IPS-20b (cell line): ENCODE measurements at regions not wholly inside any gene's neighbourhood (a gene's known extent, or its start where the extent isn't known, plus 50 kb on each side); places are given as distances from the start of the nearest gene placed in this dataset.
"Not testable (repeated sequence)": the region's sequence is repeated elsewhere in the genome, so short reads cannot be mapped to it uniquely, and the experiment has no call there.

ENCODE experiments used
- H3K27ac ChIP-seq: one replicate; pipeline ENCODE4 v1.5.1; 2013; ENCODE audit warnings: low read length
- H3K27me3 ChIP-seq: 2 replicates; pipeline ENCODE4 v1.6.1; 2013; ENCODE audit warnings: mild to moderate bottlenecking, low read length, inconsistent platforms; ENCODE audit not compliant: insufficient read depth
- H3K36me3 ChIP-seq: 2 replicates; pipeline ENCODE4 v1.6.1; 2013; ENCODE audit warnings: low read depth, mild to moderate bottlenecking, inconsistent platforms, low read length, moderate library complexity; ENCODE audit not compliant: insufficient read depth
- H3K4me1 ChIP-seq: 2 replicates; pipeline ENCODE4 v1.6.1; 2013; ENCODE audit warnings: mild to moderate bottlenecking, control low read depth, inconsistent platforms, low read length, moderate library complexity; ENCODE audit not compliant: insufficient read depth
- H3K4me3 ChIP-seq: 2 replicates; pipeline ENCODE4 v1.5.1; 2013; ENCODE audit warnings: mild to moderate bottlenecking, low read length, inconsistent platforms
- H3K9ac ChIP-seq: 2 replicates; pipeline ENCODE4 v1.6.1; 2013; ENCODE audit warnings: low read depth, mild to moderate bottlenecking, inconsistent platforms, low read length, moderate library complexity
- H3K9me3 ChIP-seq: 2 replicates; pipeline ENCODE4 v1.6.1; 2013; ENCODE audit warnings: mild to moderate bottlenecking, low read depth, low read length, inconsistent platforms; ENCODE audit not compliant: insufficient read depth

GRCh38 chr18:39149211-39149806 is 1583.7 kb upstream of the CELF4 start:
- Histone ChIP-seq H3K27me3 (no peaks in the 10 kb centered on the region), H3K36me3 (no peaks in the 10 kb centered on the region; the same call in 1 of the 2 replicates), H3K4me3 (no peak overlapping the region), H3K9ac (no peak overlapping the region), H3K9me3 (peaks cover 70% of the 10 kb centered on the region), H3K27ac (no peak overlapping the region), H3K4me1 (no peaks in the 10 kb centered on the region)

DNA sequence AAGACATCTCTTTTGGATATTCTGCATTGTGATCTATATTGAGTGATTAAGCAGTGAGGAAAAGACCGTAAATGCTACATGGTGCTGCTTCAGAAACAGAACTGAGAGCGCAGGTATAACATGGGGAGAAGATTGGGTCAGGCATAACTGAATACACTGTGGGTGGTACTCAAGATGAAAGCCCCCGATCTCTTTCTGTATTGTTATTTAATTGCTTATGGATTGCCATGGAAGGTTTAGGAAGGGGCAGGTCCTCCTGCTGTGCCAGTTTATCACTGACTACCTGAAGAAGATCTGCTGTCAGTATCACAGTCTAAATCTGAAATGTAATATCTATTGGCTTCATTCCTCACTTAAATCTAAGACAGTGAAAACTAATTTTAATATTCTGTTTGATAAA is 1568.7 kb upstream of the CELF4 start:
- no peaks in the 10 kb centered on the region for H3K27me3 ChIP-seq
- no peak overlapping the region for H3K9ac ChIP-seq
- no peak overlapping the region for H3K4me3 ChIP-seq
- H3K27ac ChIP-seq = no peak overlapping the region
- H3K4me1 ChIP-seq = peaks cover 4% of the 10 kb centered on the region; the same call in 1 of the 2 replicates
- no peaks in the 10 kb centered on the region for H3K36me3 ChIP-seq
- no peaks in the 10 kb centered on the region for H3K9me3 ChIP-seq

DNA sequence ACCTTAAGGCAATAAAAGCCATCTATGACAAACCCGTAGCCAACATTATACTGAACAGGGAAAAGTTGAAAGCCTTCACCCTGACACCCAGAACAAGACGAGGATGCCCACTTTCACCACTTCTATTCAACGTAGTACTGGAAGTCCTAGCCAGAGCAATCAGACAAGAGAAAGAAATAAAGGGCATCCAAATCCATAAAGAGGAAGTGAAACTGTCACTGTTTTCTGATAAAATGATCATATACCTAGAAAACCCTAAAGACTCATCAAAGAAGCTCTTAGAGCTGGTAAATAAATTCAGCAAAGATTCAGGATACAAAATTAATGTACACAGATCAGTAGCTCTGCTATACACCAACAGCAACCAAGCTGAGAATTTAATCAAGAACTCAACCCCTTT is 1561.9 kb upstream of the CELF4 start:
- not testable (repeated sequence) for H3K4me3 ChIP-seq, H3K9ac ChIP-seq, H3K4me1 ChIP-seq, H3K36me3 ChIP-seq, H3K9me3 ChIP-seq, H3K27me3 ChIP-seq, H3K27ac ChIP-seq

DNA sequence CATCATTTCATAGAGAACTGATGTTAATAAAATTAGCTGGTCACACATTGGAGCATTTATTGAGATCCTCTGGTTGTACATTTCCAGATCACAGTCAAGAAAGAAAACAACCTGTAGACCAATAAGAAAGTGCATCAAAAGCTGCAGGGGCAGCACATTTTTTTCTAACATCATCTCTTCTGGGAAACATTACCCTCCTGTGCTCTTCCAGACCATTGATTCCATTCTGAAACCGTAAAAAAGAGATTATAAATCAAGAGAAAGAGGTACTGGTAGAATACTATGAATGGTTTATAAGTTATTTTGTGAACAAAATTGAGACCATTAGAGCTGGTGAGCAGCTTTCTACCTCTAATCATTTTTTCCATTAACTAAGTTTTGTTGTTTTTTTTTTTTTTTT is 1548.2 kb upstream of the CELF4 start:
- Histone ChIP-seq H3K9me3 (no peaks in the 10 kb centered on the region), H3K9ac (no peak overlapping the region), H3K4me1 (no peaks in the 10 kb centered on the region), H3K27ac (no peak overlapping the region), H3K27me3 (no peaks in the 10 kb centered on the region), H3K36me3 (no peaks in the 10 kb centered on the region), H3K4me3 (no peak overlapping the region)

GRCh38 chr18:39105104-39105503 is 1539.5 kb upstream of the CELF4 start:
- H3K36me3 ChIP-seq = no peaks in the 10 kb centered on the region
- H3K27ac ChIP-seq = no peak overlapping the region
- H3K9me3 ChIP-seq = no peaks in the 10 kb centered on the region
- H3K9ac ChIP-seq = no peak overlapping the region
- no peaks in the 10 kb centered on the region for H3K4me1 ChIP-seq
- H3K4me3 ChIP-seq = no peak overlapping the region
- no peaks in the 10 kb centered on the region for H3K27me3 ChIP-seq

DNA sequence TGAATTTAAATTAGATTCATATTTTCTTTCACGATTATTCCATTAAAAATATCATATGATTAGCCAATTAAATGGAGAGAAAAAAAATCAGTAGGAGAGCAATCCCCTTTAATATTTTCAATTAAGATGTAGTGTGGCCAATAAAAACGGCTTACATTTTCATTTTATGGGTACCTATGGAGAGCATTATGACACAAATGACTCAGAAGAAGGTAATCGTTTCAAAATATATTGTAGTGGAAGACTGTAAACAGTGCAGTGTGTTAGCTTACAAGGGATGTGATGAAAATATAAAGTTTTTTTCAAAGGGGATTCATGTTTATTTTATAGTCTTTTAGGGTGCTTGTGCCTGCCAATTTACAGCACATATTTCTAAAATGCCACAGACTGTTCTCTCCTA is 1507.4 kb upstream of the CELF4 start:
- no peak overlapping the region for H3K4me3 ChIP-seq
- H3K27ac ChIP-seq = no peak overlapping the region
- no peaks in the 10 kb centered on the region for H3K27me3 ChIP-seq
- H3K4me1 ChIP-seq = no peaks in the 10 kb centered on the region
- H3K9me3 ChIP-seq = no peaks in the 10 kb centered on the region
- H3K9ac ChIP-seq = no peak overlapping the region
- H3K36me3 ChIP-seq = no peaks in the 10 kb centered on the region

DNA sequence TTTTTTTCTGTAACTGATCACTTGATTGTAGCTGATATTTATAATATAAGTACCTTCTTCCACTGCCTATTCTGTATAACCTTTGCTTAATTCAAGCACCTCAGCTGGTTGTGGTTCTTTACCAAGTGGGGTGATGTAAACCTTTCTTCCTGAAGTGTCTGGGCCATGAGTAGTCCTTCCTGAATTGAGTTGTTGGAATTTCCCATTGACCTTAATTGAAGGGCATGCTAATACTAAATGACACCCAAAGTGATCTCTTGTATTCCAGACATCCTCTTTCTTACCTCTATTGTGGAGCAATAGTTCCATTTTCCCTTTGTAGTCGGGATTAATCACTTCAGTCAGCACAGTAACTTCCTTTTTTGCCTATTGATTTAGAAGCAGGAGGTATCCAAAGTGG is 1496.8 kb upstream of the CELF4 start:
- H3K4me3 ChIP-seq = no peak overlapping the region
- no peak overlapping the region for H3K9ac ChIP-seq
- H3K27me3 ChIP-seq = no peaks in the 10 kb centered on the region
- H3K4me1 ChIP-seq = no peaks in the 10 kb centered on the region
- H3K36me3 ChIP-seq = no peaks in the 10 kb centered on the region
- no peak overlapping the region for H3K27ac ChIP-seq
- no peaks in the 10 kb centered on the region for H3K9me3 ChIP-seq

DNA sequence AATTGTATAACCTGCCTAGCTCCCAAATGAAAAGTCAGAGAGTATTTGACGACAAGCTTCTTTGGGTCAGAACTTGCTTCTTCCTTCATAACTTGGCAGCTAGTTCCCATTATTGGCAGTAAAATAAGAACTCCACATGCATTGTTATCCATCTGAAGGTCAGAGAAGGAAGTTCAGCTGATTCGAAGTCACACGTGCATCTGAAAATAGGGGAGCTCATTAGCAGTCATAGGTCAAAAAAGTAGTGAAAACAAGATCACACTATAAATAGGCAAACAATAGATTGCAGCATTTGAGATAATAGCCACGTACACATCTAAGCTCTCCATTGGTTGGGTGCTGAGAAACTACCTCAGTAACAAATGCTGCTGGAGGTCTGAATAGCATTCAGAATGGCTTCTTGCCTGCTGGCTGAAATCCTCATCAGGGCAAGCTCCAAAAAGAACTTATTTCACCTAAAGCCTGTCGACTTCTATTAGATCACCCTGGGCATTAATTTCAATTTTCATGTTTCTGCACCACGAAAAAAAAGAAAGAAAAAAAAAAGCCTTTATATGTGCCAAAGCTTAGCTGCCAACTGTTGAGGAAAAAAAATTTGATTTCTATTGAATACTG is 1492.9 kb upstream of the CELF4 start:
- Histone ChIP-seq H3K9ac (no peak overlapping the region), H3K27ac (no peak overlapping the region), H3K36me3 (no peaks in the 10 kb centered on the region), H3K4me3 (no peak overlapping the region), H3K27me3 (no peaks in the 10 kb centered on the region), H3K4me1 (peaks cover 1% of the 10 kb centered on the region; the same call in 1 of the 2 replicates), H3K9me3 (no peaks in the 10 kb centered on the region)

GRCh38 chr18:39057423-39058064 is 1491.9 kb upstream of the CELF4 start:
- H3K27me3 ChIP-seq = no peaks in the 10 kb centered on the region
- peaks cover 6% of the 10 kb centered on the region; the same call in 1 of the 2 replicates for H3K4me1 ChIP-seq
- no peaks in the 10 kb centered on the region for H3K9me3 ChIP-seq
- H3K27ac ChIP-seq = no peak overlapping the region
- no peak overlapping the region for H3K4me3 ChIP-seq
- no peaks in the 10 kb centered on the region for H3K36me3 ChIP-seq
- no peak overlapping the region for H3K9ac ChIP-seq

DNA sequence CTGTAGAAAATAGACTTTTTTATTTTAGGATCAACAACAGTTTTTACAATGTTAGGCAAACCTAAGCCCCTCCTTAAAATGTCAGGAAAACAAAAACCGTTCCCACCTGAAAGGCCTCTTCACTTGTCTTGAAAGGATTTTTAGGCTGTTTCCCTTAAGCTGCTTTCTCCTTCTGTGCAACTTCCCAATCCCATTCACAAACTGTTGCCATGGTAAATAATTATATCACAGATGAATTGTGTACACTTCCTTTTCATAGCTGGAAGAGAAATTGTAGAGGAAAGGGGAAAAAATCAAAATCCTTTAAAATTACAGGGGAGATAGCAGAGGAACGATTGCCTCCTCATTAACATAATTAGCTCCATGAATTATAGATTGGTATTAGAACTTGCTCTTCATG is 1488.0 kb upstream of the CELF4 start:
- no peak overlapping the region for H3K27ac ChIP-seq
- H3K4me3 ChIP-seq = no peak overlapping the region

GRCh38 chr18:39051013-39051412 is 1485.4 kb upstream of the CELF4 start:
- Histone ChIP-seq H3K36me3 (no peaks in the 10 kb centered on the region), H3K9ac (no peak overlapping the region), H3K27me3 (no peaks in the 10 kb centered on the region), H3K27ac (no peak overlapping the region), H3K4me3 (no peak overlapping the region), H3K4me1 (peaks cover 6% of the 10 kb centered on the region; the same call in 1 of the 2 replicates), H3K9me3 (no peaks in the 10 kb centered on the region)

More for the DNA sequence above, 1488.0 kb upstream of the CELF4 start:
- Histone ChIP-seq H3K4me1 (peaks cover 6% of the 10 kb centered on the region; the same call in 1 of the 2 replicates), H3K9me3 (no peaks in the 10 kb centered on the region), H3K36me3 (no peaks in the 10 kb centered on the region), H3K9ac (no peak overlapping the region), H3K27me3 (no peaks in the 10 kb centered on the region)

DNA sequence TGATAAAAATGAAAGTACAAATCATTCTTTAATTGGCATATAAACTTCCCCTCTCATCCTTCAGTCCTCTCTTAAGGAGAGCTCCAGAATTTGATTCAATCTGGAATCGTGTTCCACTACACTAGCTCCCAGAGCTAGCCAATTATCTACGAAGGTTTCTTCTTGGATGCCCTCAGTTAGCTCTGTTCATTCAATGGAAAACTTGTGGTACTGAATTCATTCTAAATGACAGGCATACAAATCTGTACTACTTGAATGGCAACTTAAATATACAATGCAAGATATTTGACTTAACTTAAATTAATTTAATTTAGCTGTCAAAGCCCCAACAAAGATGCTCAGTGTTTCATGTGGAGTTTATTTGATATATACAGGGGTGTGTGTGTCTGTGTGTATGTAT is 1474.2 kb upstream of the CELF4 start:
- Histone ChIP-seq H3K9me3 (no peaks in the 10 kb centered on the region), H3K36me3 (no peaks in the 10 kb centered on the region), H3K4me1 (no peaks in the 10 kb centered on the region), H3K4me3 (no peak overlapping the region), H3K27ac (no peak overlapping the region), H3K9ac (no peak overlapping the region), H3K27me3 (no peaks in the 10 kb centered on the region)
